ENCODE measurements at regions not wholly inside any gene's neighbourhood (a gene's known extent, or its start where the extent isn't known, plus 50 kb on each side); places are given as distances from the start of the nearest gene placed in this dataset.

DNA sequence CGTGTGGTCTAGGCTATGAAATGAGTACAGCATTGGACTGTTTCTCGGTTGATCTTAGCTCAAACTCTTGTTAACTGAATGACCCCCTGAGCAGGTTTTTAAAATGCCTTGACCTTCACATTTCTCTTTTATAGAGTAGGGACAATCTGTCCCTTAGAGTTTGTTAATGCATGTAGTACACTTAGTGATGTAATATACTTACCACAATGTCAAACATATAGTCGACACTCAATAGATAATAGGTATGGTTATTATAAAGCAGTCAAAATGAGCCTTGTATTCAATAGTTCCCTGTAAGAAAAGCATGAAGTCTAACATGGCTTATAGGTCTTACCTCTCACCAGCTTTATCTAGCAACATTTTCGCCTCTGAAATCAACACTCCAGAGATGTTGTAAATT is 161.0 kb upstream of the RUNX1 start:
- TF ChIP-seq POLR2A (IDR thresholded peaks at IDR 0.05; ENCODE audit: low read depth, low read length), result no peak
- no peak for FAIRE-seq
- DNase-seq (ENCODE audit: insufficient read length, low spot score), result no peak

DNA sequence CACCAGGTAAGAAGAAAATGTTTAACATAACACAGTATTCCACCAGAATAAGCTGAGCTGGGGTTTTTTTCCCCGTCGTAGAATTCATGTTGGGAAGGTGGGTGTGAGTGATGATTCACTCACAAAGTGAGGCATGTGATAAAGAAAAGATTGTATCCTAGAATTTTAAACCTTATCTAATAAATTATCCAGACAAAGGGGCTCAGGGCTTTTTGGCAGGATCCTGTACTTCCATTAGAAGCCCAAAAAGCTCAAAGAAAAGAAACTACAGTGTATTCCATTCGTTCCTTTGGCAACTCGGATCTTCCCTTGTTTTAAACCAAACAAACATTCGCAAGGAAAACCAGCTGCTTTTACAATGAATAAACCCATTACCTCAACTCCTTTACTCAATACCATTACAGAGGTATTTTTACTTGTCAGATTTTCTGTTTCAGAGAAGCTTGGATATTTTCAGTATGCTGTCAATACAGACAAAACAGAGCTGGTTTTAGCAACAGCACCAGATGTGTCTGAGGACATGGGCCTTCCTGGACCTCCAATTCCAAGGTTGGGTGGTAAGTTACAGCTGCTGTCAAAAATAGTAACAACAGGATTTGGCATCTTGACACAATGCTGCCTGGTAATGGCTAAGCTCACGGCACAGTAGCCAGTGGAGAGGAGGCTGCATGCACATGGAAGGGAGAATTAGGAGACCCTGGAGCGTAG is 159.9 kb upstream of the RUNX1 start:
- TF ChIP-seq POLR2A (IDR thresholded peaks at IDR 0.05; ENCODE audit: low read depth, low read length), result no peak
- no peak for DNase-seq (ENCODE audit: insufficient read length, low spot score)
- FAIRE-seq, result no peak

- no peak for TF ChIP-seq POLR2A (IDR thresholded peaks at IDR 0.05; ENCODE audit: low read depth, low read length)
- no peak for DNase-seq (ENCODE audit: insufficient read length, low spot score)
- no peak for FAIRE-seq
Measured at GRCh38 chr21:35208104-35208503, 159.0 kb upstream of the RUNX1 start.

GRCh38 chr21:35207322-35207721 is 158.2 kb upstream of the RUNX1 start:
- TF ChIP-seq POLR2A (IDR thresholded peaks at IDR 0.05; ENCODE audit: low read depth, low read length), result 0 out of 2 replicates have a peak, but pooled peaks have one; percentile 32
- DNase-seq (ENCODE audit: insufficient read length, low spot score) (no peak), FAIRE-seq (no peak)

GRCh38 chr21:35206141-35207125 is 157.3 kb upstream of the RUNX1 start:
- FAIRE-seq (no peak), DNase-seq (ENCODE audit: insufficient read length, low spot score) (peak; percentile 36)
- TF ChIP-seq POLR2A (IDR thresholded peaks at IDR 0.05; ENCODE audit: low read depth, low read length), result peak; percentile 22; the same call in 1 of the 2 replicates

- peak; percentile 40 for DNase-seq (ENCODE audit: insufficient read length, low spot score)
- no peak for FAIRE-seq
- 0 out of 2 replicates have a peak, but pooled peaks have one; percentile 31 for TF ChIP-seq POLR2A (IDR thresholded peaks at IDR 0.05; ENCODE audit: low read depth, low read length)
Measured at GRCh38 chr21:35204850-35205541, 155.9 kb upstream of the RUNX1 start.

DNA sequence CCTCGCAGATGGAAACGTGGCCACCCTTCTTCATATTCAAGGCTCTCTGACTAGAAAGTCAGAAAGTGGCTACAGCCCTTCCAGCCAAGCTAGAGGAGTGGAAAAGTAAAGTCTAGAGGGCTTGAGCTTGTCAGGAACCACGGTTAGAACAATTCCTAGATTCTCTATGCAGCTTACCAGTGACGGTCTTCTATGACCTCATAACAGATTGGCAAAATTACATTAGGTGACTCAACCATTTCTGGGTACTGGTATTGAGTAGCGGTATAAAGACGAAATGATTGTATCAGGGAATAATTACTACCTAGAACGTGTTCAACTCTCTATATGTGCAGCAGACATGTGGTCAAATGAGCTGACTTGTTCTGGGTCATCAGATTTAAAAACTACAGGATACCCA is 155.0 kb upstream of the RUNX1 start:
- no peak for FAIRE-seq
- no peak for TF ChIP-seq POLR2A (IDR thresholded peaks at IDR 0.05; ENCODE audit: low read depth, low read length)

DNA sequence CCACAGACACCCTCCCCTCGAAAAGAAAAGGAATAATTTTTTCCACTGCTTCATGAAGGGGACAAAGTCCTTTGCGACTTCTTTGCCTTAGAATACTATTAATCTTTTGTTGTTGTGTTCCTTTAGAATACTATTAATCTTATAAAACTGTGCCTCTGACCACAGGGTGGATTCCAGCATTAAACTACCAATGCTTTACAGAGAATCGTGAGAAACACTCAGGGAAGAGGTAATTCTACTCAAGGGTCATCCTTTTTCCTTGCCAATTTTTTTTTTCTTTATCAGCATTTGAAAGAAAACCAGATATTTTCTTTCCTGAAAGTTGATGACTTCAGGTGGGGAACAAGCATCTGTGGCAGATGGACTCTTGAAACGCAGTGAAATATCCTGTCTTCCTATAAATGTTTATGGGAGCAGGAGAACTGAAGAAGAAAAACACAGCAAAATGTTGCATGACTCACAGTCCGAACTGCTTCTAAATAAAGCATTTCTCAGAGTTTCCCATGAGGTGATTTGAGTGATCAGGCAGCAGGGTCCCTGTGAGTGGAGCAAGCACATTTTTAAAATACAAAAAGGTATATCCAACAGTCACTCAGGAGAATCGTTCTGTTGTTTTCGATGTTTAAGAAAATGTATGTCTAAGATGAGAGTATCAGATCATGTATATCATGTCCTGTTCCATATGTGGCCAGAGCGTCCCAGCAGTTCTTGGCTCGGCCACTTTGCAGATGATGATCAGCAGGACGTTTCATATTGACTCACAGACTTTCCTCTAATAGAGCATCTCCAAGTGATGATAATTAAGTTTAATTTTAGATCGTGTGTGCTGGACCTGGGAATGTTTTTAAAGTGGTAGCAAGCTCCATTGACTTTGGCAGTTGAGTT is 154.2 kb upstream of the RUNX1 start:
- FAIRE-seq (no peak), DNase-seq (ENCODE audit: insufficient read length, low spot score) (no peak)
- no peak for TF ChIP-seq POLR2A (IDR thresholded peaks at IDR 0.05; ENCODE audit: low read depth, low read length)

More for the DNA sequence above, 155.0 kb upstream of the RUNX1 start:
- DNase-seq (ENCODE audit: insufficient read length, low spot score), result no peak

GRCh38 chr21:35202431-35202830 is 153.3 kb upstream of the RUNX1 start:
- DNase-seq (ENCODE audit: insufficient read length, low spot score), result no peak
- FAIRE-seq, result no peak

GRCh38 chr21:35201799-35202198 is 152.7 kb upstream of the RUNX1 start:
- FAIRE-seq, result no peak
- no peak for TF ChIP-seq POLR2A (IDR thresholded peaks at IDR 0.05; ENCODE audit: low read depth, low read length)
- no peak for DNase-seq (ENCODE audit: insufficient read length, low spot score)

More at GRCh38 chr21:35202431-35202830, 153.3 kb upstream of the RUNX1 start:
- no peak for TF ChIP-seq POLR2A (IDR thresholded peaks at IDR 0.05; ENCODE audit: low read depth, low read length)

GRCh38 chr21:35201288-35201687 is 152.2 kb upstream of the RUNX1 start:
- TF ChIP-seq POLR2A (IDR thresholded peaks at IDR 0.05; ENCODE audit: low read depth, low read length), result no peak
- DNase-seq (ENCODE audit: insufficient read length, low spot score), result no peak
- FAIRE-seq, result no peak

DNA sequence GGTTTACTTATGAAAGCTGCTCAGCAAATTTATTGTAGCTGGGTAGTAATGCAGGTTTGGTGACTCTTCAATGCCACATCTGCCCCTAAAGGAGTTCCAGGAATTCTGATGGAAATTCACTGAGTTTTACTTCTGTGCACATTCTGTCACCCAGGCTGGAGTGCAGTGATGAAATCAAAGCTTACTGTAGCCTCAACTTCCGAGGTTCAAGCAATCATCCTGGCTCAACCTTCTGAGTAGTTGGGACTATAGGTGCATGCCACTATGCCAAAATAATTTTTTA is 150.6 kb upstream of the RUNX1 start:
- DNase-seq (ENCODE audit: insufficient read length, low spot score), result no peak

More for the DNA sequence above, 150.6 kb upstream of the RUNX1 start:
- no peak for FAIRE-seq
- TF ChIP-seq POLR2A (IDR thresholded peaks at IDR 0.05; ENCODE audit: low read depth, low read length), result no peak
